DND-41 (cell line): ENCODE measurements at regions not wholly inside any gene's neighbourhood (a gene's known extent, or its start where the extent isn't known, plus 50 kb on each side); places are given as distances from the start of the nearest gene placed in this dataset.

ENCODE experiments used
- EZH2 ChIP-seq: IDR thresholded peaks from 3 replicates; pipeline ENCODE4 v1.6.1; 2012; ENCODE audit warnings: borderline replicate concordance, low read depth, mild to moderate bottlenecking, moderate library complexity, low read length, inconsistent platforms; ENCODE audit not compliant: severe bottlenecking
- TF ChIP-seq, protein P1 (sequence below): IDR thresholded peaks from 2 replicates; pipeline ENCODE4 v1.5.1; 2012; ENCODE audit warnings: borderline replicate concordance, low read length, moderate library complexity, mild to moderate bottlenecking; ENCODE audit not compliant: poor library complexity, severe bottlenecking; ENCODE audit errors: extremely low read depth

DNA sequence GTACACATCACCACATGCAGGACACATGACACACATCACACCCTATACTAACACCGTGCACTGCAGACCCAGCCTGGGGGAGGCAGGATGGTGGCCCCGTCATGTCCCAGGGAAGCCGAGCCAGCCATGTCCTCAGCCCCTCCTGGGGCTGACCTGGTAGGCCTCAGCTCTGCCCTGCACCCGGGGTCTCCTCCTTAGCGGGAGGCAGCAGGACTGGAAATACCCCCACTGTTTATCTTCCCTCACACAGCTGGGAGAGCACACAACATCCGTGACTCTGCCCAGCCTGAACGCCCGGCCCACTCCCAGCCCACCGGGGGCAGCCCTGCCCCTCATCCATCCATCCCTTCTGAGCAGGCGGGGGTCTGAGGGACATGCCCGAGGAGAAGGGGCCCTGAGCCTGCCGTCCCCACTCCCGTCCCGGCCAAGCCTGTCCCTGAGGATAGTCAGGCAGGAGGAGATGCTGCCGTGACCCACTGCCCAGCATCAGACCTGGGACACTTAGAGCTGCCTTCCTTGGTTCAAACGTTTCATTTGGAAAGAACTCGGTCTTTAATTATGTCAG is 945.0 kb downstream of the BRD1 start:
- no peak for TF ChIP-seq EZH2
- TF ChIP-seq, protein P1, sequence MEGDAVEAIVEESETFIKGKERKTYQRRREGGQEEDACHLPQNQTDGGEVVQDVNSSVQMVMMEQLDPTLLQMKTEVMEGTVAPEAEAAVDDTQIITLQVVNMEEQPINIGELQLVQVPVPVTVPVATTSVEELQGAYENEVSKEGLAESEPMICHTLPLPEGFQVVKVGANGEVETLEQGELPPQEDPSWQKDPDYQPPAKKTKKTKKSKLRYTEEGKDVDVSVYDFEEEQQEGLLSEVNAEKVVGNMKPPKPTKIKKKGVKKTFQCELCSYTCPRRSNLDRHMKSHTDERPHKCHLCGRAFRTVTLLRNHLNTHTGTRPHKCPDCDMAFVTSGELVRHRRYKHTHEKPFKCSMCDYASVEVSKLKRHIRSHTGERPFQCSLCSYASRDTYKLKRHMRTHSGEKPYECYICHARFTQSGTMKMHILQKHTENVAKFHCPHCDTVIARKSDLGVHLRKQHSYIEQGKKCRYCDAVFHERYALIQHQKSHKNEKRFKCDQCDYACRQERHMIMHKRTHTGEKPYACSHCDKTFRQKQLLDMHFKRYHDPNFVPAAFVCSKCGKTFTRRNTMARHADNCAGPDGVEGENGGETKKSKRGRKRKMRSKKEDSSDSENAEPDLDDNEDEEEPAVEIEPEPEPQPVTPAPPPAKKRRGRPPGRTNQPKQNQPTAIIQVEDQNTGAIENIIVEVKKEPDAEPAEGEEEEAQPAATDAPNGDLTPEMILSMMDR = no peak
